ENCODE measurements at regions not wholly inside any gene's neighbourhood (a gene's known extent, or its start where the extent isn't known, plus 50 kb on each side); places are given as distances from the start of the nearest gene placed in this dataset.
"Not testable (repeated sequence)": the region's sequence is repeated elsewhere in the genome, so short reads cannot be mapped to it uniquely, and the experiment has no call there.

DNA sequence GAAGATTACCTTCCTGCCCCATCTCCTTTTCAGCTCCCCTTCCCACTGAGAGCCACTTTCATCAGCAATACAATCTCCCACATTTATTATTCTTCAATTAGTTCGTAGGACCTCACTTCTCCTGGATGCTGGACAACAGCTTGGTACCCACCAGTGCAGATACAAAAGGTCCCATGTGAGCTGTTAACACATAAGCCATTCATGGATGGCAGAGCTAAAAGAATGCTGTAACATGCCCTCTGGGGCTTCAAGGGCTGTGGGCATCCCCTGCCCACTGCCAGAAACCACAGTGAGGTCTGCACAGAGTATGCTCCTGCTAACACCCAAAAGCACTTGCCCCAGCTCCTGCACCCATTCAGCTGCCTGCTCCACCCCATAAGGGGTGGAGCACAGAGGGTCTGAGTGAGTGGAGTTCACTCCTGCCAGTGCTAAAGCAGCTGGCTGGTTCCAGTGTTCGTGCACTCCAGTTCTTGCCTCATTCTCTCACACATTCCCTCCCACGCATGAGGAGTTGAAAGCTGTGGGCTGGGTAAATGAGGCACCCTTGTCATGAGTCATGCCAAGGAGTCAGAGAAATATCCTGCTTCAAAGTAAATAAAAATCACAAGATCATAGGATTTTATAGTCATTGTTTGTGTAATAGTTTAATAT is 305.9 kb upstream of the TMEFF2 start:
- intact Hi-C loops (cut with DNase I): no loop called here
- Histone ChIP-seq H3K27ac (ENCODE audit: low read length) (no peak overlapping the region), H3K4me3 (ENCODE audit: low read length) (no peak overlapping the region), H3K4me1 (ENCODE audit: control insufficient read depth, insufficient read depth, low read length) (no peaks in the 10 kb centered on the region), H3K27me3 (ENCODE audit: control insufficient read depth, insufficient read depth) (no peaks in the 10 kb centered on the region), H3K9me3 (ENCODE audit: control insufficient read depth, low read length) (no peaks in the 10 kb centered on the region)
- WGBS: 43% methylated on average over 3 of the region's 3 CpGs
- ATAC-seq: no peak
- DNase-seq: peak in 1 of 3 donors; percentile 13

DNA sequence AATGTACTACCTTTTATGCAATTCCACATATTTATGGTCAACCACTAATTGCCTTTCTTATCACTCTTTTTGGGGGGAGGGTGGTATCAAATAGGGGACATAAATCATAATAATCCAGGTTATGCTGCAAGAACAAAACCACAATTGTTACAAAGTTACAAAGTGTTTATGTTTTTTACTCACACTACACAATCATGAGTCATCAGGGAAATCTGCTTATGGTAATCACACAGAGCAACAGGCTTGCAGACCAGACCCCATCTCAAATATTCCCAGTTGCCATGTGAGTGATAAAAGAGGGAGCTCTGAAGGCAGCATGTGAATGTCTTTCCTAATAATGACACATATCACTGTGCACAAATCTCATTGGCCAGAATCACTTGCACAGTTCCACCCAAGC is 304.7 kb upstream of the TMEFF2 start:
- no peak overlapping the region for H3K27ac ChIP-seq (ENCODE audit: low read length)
- no peak overlapping the region for H3K4me3 ChIP-seq (ENCODE audit: low read length)
- DNase-seq (no peak), ATAC-seq (no peak)
- H3K4me1 ChIP-seq (ENCODE audit: control insufficient read depth, insufficient read depth, low read length): no peaks in the 10 kb centered on the region
- no peaks in the 10 kb centered on the region for H3K9me3 ChIP-seq (ENCODE audit: control insufficient read depth, low read length)
- intact Hi-C loops (cut with DNase I): no loop called here
- no peaks in the 10 kb centered on the region for H3K27me3 ChIP-seq (ENCODE audit: control insufficient read depth, insufficient read depth)

DNA sequence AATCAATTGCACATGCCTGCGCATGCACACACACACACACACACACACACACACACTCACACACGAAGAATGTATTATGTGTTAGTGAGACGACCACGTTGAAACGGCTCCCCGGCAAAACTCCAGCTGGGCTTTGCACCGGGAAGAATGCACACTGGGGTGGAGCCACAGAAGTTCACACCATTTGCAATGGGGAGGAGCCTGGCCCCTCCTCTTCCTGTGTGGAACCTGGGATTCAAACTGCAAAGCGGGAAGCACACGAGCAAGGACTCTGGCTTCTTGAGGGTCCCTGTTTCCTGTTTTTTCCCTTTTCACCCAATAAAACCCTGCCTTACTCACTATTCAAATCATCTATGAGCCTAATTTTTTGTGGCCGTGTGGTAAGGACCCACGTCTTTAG is 304.0 kb upstream of the TMEFF2 start:
- Histone ChIP-seq H3K27ac (ENCODE audit: low read length) (no peak overlapping the region), H3K4me3 (ENCODE audit: low read length) (no peak overlapping the region), H3K27me3 (ENCODE audit: control insufficient read depth, insufficient read depth) (no peaks in the 10 kb centered on the region), H3K9me3 (ENCODE audit: control insufficient read depth, low read length) (no peaks in the 10 kb centered on the region), H3K4me1 (ENCODE audit: control insufficient read depth, insufficient read depth, low read length) (no peaks in the 10 kb centered on the region)
- WGBS: 88% methylated on average over 11 of the region's 11 CpGs
- intact Hi-C loops (cut with DNase I): no loop called here
- DNase-seq (no peak), ATAC-seq (no peak)

DNA sequence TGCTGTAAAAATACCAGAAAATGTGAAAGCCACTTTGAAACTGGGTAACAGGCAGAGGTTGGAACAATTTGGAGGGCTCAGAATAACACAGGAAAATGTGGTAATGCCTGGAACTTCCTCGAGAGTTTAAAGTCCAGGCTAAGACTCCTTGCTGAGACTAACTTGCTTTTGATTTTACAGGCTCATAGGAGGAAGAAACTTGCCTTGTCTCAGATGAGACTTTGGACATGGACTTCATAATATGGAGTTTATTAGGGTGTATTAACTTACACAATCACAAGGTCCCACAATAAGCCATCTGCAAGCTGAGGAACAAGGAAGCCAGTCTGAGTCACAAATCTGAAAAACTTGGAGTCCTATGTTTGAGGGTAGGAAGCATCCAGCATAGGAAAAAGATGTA is 293.4 kb upstream of the TMEFF2 start:
- H3K9me3 ChIP-seq (ENCODE audit: control insufficient read depth, low read length); intact Hi-C loops (cut with DNase I); H3K27ac ChIP-seq (ENCODE audit: low read length); ATAC-seq; H3K4me1 ChIP-seq (ENCODE audit: control insufficient read depth, insufficient read depth, low read length); H3K4me3 ChIP-seq (ENCODE audit: low read length); DNase-seq; H3K27me3 ChIP-seq (ENCODE audit: control insufficient read depth, insufficient read depth): not testable (repeated sequence)
- WGBS: 33% methylated on average over 1 of the region's 1 CpG

DNA sequence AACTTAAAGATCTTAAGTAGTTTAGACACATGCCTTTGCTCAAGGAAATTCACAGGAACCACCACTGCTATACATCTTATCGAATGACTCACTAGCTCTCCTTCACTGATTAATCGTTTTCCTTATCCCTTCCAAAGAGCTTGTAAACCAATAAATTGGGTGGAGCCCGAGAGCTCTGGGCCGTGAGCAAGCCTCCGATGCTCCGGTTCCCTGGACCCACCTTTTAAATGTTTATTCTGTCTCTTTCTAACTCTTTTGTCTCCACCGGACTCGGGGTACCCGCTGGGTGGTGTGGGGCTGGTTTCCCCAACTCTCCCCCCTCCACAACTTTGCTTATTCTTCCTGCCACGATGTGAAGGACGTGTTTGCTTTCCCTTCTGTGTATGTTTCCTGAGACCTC is 292.9 kb upstream of the TMEFF2 start:
- DNase-seq (no peak), ATAC-seq (no peak)
- Histone ChIP-seq H3K27ac (ENCODE audit: low read length) (no peak overlapping the region), H3K9me3 (ENCODE audit: control insufficient read depth, low read length) (peaks cover 2% of the 10 kb centered on the region), H3K27me3 (ENCODE audit: control insufficient read depth, insufficient read depth) (no peaks in the 10 kb centered on the region), H3K4me3 (ENCODE audit: low read length) (no peak overlapping the region), H3K4me1 (ENCODE audit: control insufficient read depth, insufficient read depth, low read length) (no peaks in the 10 kb centered on the region)
- 85% methylated on average over 11 of the region's 11 CpGs for WGBS
- intact Hi-C loops (cut with DNase I): no loop called here

DNA sequence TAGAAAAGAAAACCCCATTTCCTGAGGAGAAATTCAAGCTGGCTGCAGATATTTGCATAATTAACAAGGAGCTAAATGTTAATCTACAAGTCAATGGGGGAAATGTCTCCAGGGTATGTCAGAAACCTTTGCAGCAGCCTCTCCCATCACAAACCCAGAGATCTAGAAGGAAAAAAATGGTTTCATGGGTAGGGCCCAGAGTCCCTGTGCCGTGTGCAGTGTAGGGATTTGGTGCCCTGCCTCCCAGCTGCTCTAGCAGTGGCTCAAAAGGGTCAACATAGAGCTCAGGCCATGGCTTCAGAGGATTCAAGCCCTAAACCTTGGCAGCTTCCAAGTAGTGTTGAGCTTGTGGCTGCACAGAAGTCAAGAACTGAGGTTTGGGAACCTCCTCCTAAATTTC is 290.2 kb upstream of the TMEFF2 start:
- no peak overlapping the region for H3K4me3 ChIP-seq (ENCODE audit: low read length)
- ATAC-seq: no peak
- 67% methylated on average over 1 of the region's 1 CpG for WGBS
- no peaks in the 10 kb centered on the region for H3K4me1 ChIP-seq (ENCODE audit: control insufficient read depth, insufficient read depth, low read length)
- no peak for DNase-seq
- no peaks in the 10 kb centered on the region for H3K27me3 ChIP-seq (ENCODE audit: control insufficient read depth, insufficient read depth)
- intact Hi-C loops (cut with DNase I): no loop called here
- no peak overlapping the region for H3K27ac ChIP-seq (ENCODE audit: low read length)
- H3K9me3 ChIP-seq (ENCODE audit: control insufficient read depth, low read length): no peaks in the 10 kb centered on the region

DNA sequence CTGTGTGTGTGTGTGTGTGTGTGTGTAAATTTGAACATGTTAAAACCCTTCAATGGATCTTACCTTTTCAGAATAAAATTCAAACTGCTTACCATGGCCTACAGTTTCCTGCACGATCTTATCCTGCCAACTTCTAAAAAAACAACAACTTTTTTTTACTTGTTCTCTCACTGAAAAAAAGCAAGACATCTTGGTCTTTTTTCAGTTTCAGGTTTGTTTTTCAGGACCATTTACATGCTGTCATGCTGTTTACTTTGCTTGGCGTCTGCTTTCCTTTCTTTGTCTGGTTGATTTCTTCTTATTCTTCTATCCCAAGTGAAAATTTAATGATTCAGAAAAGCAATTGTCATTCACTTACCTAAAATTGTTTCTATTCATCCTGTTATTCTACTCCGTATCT is 286.3 kb upstream of the TMEFF2 start:
- 79% methylated on average over 3 of the region's 3 CpGs for WGBS
- no peak overlapping the region for H3K4me3 ChIP-seq (ENCODE audit: low read length)
- no peaks in the 10 kb centered on the region for H3K4me1 ChIP-seq (ENCODE audit: control insufficient read depth, insufficient read depth, low read length)
- ATAC-seq: no peak
- no peak for DNase-seq
- H3K9me3 ChIP-seq (ENCODE audit: control insufficient read depth, low read length): no peaks in the 10 kb centered on the region
- intact Hi-C loops (cut with DNase I): no loop called here
- no peak overlapping the region for H3K27ac ChIP-seq (ENCODE audit: low read length)
- H3K27me3 ChIP-seq (ENCODE audit: control insufficient read depth, insufficient read depth): no peaks in the 10 kb centered on the region

DNA sequence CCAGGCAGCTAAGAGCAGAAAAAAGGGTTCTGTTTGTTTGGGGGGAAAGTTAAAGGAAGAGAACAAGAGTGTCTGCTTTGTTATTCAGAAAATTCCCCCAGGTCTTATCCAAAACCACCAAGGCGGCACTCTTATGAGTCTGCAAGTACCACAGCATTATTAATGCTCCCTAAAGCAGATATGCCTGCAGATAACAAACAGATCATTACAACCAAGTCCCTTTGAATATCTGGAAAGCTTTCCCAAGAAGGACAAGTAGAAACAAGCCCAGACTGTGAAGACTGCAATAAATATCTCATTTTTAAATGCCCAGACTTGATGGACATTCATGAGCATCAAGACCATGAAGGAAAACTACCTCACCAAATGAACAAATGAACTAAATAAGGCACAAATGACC is 278.6 kb upstream of the TMEFF2 start:
- Histone ChIP-seq H3K27ac (ENCODE audit: low read length) (no peak overlapping the region), H3K4me3 (ENCODE audit: low read length) (no peak overlapping the region), H3K27me3 (ENCODE audit: control insufficient read depth, insufficient read depth) (no peaks in the 10 kb centered on the region), H3K4me1 (ENCODE audit: control insufficient read depth, insufficient read depth, low read length) (no peaks in the 10 kb centered on the region), H3K9me3 (ENCODE audit: control insufficient read depth, low read length) (peaks cover 2% of the 10 kb centered on the region)
- 0% methylated on average over 1 of the region's 1 CpG for WGBS
- no peak for DNase-seq
- ATAC-seq: no peak
- intact Hi-C loops (cut with DNase I): no loop called here

DNA sequence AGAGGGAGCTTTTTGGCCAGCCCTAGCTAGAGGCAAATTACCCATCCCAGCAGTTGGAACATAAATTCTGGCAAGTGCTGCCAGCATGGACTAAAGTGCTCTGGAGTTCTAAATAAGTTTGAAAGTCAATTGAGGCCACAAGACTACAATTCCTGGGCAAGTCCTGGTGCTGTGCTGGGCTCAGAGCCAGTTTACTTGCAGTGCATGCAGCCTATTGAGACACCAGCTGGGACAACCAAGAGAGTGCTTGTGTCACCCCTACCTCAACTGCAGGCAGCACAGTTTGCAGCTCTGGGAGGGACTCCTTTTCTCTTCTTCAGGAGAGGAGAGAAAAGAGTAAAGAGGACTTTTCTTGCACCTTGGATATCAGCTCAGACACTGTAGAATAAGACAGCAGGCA is 277.2 kb upstream of the TMEFF2 start:
- H3K27me3 ChIP-seq (ENCODE audit: control insufficient read depth, insufficient read depth): no peaks in the 10 kb centered on the region
- no peak overlapping the region for H3K27ac ChIP-seq (ENCODE audit: low read length)
- ATAC-seq (no peak), DNase-seq (no peak)
- peaks cover 2% of the 10 kb centered on the region for H3K9me3 ChIP-seq (ENCODE audit: control insufficient read depth, low read length)
- no peak overlapping the region for H3K4me3 ChIP-seq (ENCODE audit: low read length)
- intact Hi-C loops (cut with DNase I): no loop called here
- H3K4me1 ChIP-seq (ENCODE audit: control insufficient read depth, insufficient read depth, low read length): no peaks in the 10 kb centered on the region

DNA sequence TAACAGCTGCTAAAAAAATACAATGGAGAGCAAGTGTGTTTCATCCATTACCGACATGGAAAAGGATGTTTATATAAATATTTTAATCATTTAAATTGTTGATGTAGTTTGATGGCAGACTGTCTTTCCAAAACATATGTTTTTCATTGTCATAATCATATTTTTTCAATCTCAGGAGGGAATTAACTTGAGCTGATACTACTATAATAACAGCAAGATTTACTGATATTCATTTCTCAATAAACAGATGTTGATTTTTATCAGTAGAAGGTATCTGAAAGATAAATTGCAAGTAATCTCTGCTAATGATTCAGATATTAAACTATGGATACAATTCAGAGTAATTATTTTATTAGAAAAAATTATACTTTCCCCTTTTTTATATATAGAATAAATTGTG is 274.9 kb upstream of the TMEFF2 start:
- DNase-seq (no peak), ATAC-seq (no peak)
- H3K4me3 ChIP-seq (ENCODE audit: low read length): no peak overlapping the region
- no peaks in the 10 kb centered on the region for H3K27me3 ChIP-seq (ENCODE audit: control insufficient read depth, insufficient read depth)
- no peaks in the 10 kb centered on the region for H3K4me1 ChIP-seq (ENCODE audit: control insufficient read depth, insufficient read depth, low read length)
- H3K27ac ChIP-seq (ENCODE audit: low read length): no peak overlapping the region
- 72% methylated on average over 1 of the region's 1 CpG for WGBS
- intact Hi-C loops (cut with DNase I): no loop called here
- peaks cover 2% of the 10 kb centered on the region for H3K9me3 ChIP-seq (ENCODE audit: control insufficient read depth, low read length)

DNA sequence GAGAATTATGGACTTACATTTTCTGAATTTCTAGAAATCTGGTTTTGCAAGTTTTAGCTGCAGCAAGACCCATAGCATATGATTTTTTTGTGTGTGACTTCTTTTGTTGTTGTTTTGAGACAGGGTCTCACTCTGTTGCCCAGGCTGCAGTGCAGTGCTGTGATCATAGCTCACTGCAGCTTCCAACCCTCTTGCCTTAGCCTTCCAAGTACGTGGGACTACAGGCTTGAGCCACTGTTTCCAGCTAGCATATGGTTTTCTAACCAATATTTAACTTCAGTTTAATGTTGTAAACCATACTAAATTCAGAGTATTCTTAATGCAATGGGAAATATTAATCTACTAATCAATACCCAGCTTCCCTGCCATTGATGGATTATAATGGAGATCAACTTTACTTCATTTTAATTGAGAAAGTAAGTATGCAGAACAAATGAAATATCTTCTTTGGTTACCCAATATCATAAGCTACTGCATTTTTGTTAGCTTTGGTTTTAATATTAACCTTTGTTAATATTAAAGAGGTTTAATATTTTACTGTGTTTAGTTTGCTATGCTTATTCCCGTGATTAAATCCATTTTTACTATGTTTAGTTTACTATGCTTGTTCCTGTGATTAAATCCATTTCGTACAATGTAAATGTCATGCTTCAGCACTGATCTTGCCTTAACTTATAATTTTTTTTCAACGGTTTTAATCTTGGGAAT is 273.4 kb upstream of the TMEFF2 start:
- 75% methylated on average over 4 of the region's 4 CpGs for WGBS
- ATAC-seq (no peak), DNase-seq (no peak)
- H3K4me3 ChIP-seq (ENCODE audit: low read length): no peak overlapping the region
- no peaks in the 10 kb centered on the region for H3K4me1 ChIP-seq (ENCODE audit: control insufficient read depth, insufficient read depth, low read length)
- no peak overlapping the region for H3K27ac ChIP-seq (ENCODE audit: low read length)
- intact Hi-C loops (cut with DNase I): no loop called here
- H3K27me3 ChIP-seq (ENCODE audit: control insufficient read depth, insufficient read depth): no peaks in the 10 kb centered on the region
- peaks cover 2% of the 10 kb centered on the region for H3K9me3 ChIP-seq (ENCODE audit: control insufficient read depth, low read length)

DNA sequence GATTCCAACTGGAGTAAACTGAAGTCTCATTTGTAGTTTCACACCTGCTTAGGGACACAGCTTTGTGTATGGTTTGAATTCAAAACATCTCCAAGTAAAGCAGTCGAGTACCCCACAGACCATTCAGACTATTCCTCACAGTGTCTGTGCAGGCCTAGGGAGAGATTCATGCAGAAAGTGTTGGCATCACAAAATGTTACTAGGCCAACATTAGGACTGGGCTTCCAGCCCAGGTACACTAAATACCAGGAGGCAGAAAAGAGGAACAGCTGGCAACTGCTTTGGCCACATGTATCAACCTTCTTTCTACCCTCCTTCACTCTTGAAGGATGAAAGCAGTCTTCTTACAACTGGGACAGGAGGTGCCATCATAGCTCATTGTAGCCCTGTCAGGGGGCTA is 270.4 kb upstream of the TMEFF2 start:
- ATAC-seq (no peak), DNase-seq (no peak)
- 89% methylated on average over 1 of the region's 1 CpG for WGBS

More for the DNA sequence above, 270.4 kb upstream of the TMEFF2 start:
- Histone ChIP-seq H3K4me3 (ENCODE audit: low read length) (no peak overlapping the region), H3K9me3 (ENCODE audit: control insufficient read depth, low read length) (no peaks in the 10 kb centered on the region), H3K27ac (ENCODE audit: low read length) (no peak overlapping the region), H3K4me1 (ENCODE audit: control insufficient read depth, insufficient read depth, low read length) (no peaks in the 10 kb centered on the region), H3K27me3 (ENCODE audit: control insufficient read depth, insufficient read depth) (no peaks in the 10 kb centered on the region)
- intact Hi-C loops (cut with DNase I): no loop called here
